GM12873 (cell line): ENCODE measurements at regions not wholly inside any gene's neighbourhood (a gene's known extent, or its start where the extent isn't known, plus 50 kb on each side); places are given as distances from the start of the nearest gene placed in this dataset.

Experiments
- TF ChIP-seq, protein P1 (sequence below): IDR thresholded peaks from 2 replicates; pipeline ENCODE4 v1.5.1; 2012; ENCODE audit warnings: low read depth, mild to moderate bottlenecking, moderate library complexity, low read length, control low read depth; ENCODE audit not compliant: insufficient read depth; ENCODE audit errors: missing control alignments

- TF ChIP-seq, protein P1, sequence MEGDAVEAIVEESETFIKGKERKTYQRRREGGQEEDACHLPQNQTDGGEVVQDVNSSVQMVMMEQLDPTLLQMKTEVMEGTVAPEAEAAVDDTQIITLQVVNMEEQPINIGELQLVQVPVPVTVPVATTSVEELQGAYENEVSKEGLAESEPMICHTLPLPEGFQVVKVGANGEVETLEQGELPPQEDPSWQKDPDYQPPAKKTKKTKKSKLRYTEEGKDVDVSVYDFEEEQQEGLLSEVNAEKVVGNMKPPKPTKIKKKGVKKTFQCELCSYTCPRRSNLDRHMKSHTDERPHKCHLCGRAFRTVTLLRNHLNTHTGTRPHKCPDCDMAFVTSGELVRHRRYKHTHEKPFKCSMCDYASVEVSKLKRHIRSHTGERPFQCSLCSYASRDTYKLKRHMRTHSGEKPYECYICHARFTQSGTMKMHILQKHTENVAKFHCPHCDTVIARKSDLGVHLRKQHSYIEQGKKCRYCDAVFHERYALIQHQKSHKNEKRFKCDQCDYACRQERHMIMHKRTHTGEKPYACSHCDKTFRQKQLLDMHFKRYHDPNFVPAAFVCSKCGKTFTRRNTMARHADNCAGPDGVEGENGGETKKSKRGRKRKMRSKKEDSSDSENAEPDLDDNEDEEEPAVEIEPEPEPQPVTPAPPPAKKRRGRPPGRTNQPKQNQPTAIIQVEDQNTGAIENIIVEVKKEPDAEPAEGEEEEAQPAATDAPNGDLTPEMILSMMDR: no peak
Observed at GRCh38 chr6:4459996-4460395, 316.2 kb upstream of the CDYL start.

- TF ChIP-seq, protein P1: no peak
Observed at GRCh38 chr6:4459032-4459431, 317.2 kb upstream of the CDYL start.

DNA sequence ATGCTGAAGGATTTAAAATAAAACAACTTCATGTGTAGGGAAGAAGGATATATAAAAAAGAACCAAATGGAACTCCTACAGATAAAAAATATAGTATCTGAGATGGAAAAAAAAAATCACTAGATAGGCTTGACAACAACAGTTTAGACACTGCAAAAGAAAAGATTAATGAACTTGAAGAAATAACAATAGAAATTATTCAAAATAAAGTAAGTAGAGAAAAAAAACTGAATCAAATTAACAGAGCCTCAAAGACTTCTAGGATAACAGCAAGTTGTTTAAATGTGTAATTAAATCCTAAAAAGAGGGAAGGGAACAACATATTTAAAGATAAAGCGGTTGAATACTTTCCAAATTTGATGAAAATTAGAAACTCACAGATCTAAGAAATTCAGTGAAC, 316.3 kb upstream of the ECI2 start:
- TF ChIP-seq, protein P1: no peak

GRCh38 chr6:4451081-4451480, 315.7 kb upstream of the ECI2 start:
- TF ChIP-seq, protein P1: no peak

GRCh38 chr6:4450237-4450636, 314.9 kb upstream of the ECI2 start:
- TF ChIP-seq, protein P1: no peak

GRCh38 chr6:4449409-4449808, 314.0 kb upstream of the ECI2 start:
- TF ChIP-seq, protein P1: no peak

DNA sequence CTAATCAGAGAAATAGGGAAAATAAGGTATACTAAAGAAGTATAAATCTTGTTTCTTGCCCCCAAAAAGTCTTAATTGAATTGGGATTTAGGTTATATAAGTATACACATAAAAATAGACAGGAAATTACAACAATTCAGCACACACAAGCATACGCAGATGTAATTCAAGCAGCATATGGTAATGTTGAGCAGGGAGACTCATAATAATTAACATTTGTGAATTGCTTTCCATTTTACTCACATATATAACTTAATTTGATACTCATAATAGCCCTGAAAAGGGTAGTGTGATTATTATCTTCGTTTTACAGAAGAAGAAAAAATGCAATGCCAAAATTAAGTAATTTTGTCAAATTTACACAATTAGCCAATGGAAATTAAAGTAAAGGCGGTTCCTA, 313.5 kb upstream of the ECI2 start:
- TF ChIP-seq, protein P1: no peak

- TF ChIP-seq, protein P1: no peak
Observed at GRCh38 chr6:4447639-4448330, 312.4 kb upstream of the ECI2 start.
